HG03432 (cell line): ENCODE measurements at regions not wholly inside any gene's neighbourhood (a gene's known extent, or its start where the extent isn't known, plus 50 kb on each side); places are given as distances from the start of the nearest gene placed in this dataset.

Experiments used
- ATAC-seq: cut with Tn5 transposase; IDR thresholded peaks from one replicate; pipeline ENCODE4 v1.9.1; 2021; ENCODE audit warnings: mild to moderate bottlenecking, moderate library complexity; ENCODE audit not compliant: unreplicated experiment

- no peak for ATAC-seq
These were observed 92.8 kb downstream of the ETS2 start for GRCh38 chr21:38898422-38899096.

GRCh38 chr21:38897532-38898421 lies 92.0 kb downstream of the ETS2 start:
- ATAC-seq, result no peak

GRCh38 chr21:38894899-38895298 lies 89.2 kb downstream of the ETS2 start:
- no peak for ATAC-seq

- no peak for ATAC-seq
These were observed 83.3 kb downstream of the ETS2 start for GRCh38 chr21:38888991-38889561.

- no peak for ATAC-seq
These were observed 82.0 kb downstream of the ETS2 start for GRCh38 chr21:38887749-38888148.

- no peak for ATAC-seq
These were observed 81.4 kb downstream of the ETS2 start for GRCh38 chr21:38887062-38887686.

GRCh38 chr21:38885909-38886308 lies 80.2 kb downstream of the ETS2 start:
- ATAC-seq, result no peak

- no peak for ATAC-seq
These were observed 78.7 kb downstream of the ETS2 start for GRCh38 chr21:38884440-38884839.

- no peak for ATAC-seq
These were observed 77.4 kb downstream of the ETS2 start for GRCh38 chr21:38883142-38883541.

GRCh38 chr21:38881131-38881530 lies 75.4 kb downstream of the ETS2 start:
- no peak for ATAC-seq

GRCh38 chr21:38880577-38880966 lies 74.8 kb downstream of the ETS2 start:
- no peak for ATAC-seq

GRCh38 chr21:38879912-38880576 lies 74.3 kb downstream of the ETS2 start:
- no peak for ATAC-seq

GRCh38 chr21:38878379-38879179 lies 72.8 kb downstream of the ETS2 start:
- no peak for ATAC-seq

- no peak for ATAC-seq
These were observed 70.2 kb downstream of the ETS2 start for GRCh38 chr21:38875694-38876492.
